SU-DHL-6 (cell line): ENCODE measurements at regions not wholly inside any gene's neighbourhood (a gene's known extent, or its start where the extent isn't known, plus 50 kb on each side); places are given as distances from the start of the nearest gene placed in this dataset.

Source experiments
- H2AFZ ChIP-seq: fragments of 200-600 bp; sonication (generic); 2 replicates; pipeline ENCODE4 v1.6.1; 2014; ENCODE audit warnings: low read depth, mild to moderate bottlenecking, moderate library complexity, mixed read lengths, antibody characterized with exemption, low read length; ENCODE audit not compliant: severe bottlenecking
- H3F3A ChIP-seq: fragments of 200-600 bp; shearing (Covaris generic); 2 replicates; pipeline ENCODE4 v1.6.0; 2016; ENCODE audit warnings: antibody characterized with exemption, mild to moderate bottlenecking; ENCODE audit not compliant: insufficient read depth
- H3K27ac ChIP-seq: fragments of 200-600 bp; sonication (generic); 2 replicates; pipeline ENCODE4 v1.5.1; 2016; ENCODE audit warnings: low read depth, mild to moderate bottlenecking, low read length, moderate library complexity, mixed read lengths
- H3K27me3 ChIP-seq: fragments of 200-600 bp; sonication (generic), shearing (Covaris generic); 2 replicates; pipeline ENCODE4 v1.6.0; 2014; ENCODE audit warnings: mild to moderate bottlenecking, low read length
- H3K36me3 ChIP-seq: fragments of 200-600 bp; sonication (generic); 2 replicates; pipeline ENCODE4 v1.6.1; 2014; ENCODE audit warnings: mild to moderate bottlenecking, low read length, mixed read lengths
- H3K4me2 ChIP-seq: fragments of 300-600, 200-600 bp; shearing (Covaris generic), sonication (generic); 2 replicates; pipeline ENCODE4 v1.6.0; 2014; ENCODE audit warnings: low read length, low read depth, mild to moderate bottlenecking; ENCODE audit not compliant: poor library complexity, severe bottlenecking
- H3K4me3 ChIP-seq: fragments of 200-600 bp; sonication (generic); 2 replicates; pipeline ENCODE4 v1.5.1; 2014; ENCODE audit warnings: antibody characterized with exemption, low read length, mild to moderate bottlenecking, mixed read lengths; ENCODE audit not compliant: insufficient read depth, poor library complexity, severe bottlenecking
- H3K79me2 ChIP-seq: fragments of 200-600 bp; sonication (generic); 2 replicates; pipeline ENCODE4 v1.6.1; 2014; ENCODE audit warnings: mild to moderate bottlenecking, low read length, moderate library complexity; ENCODE audit not compliant: insufficient read depth
- H3K9ac ChIP-seq: fragments of 200-600 bp; sonication (generic); 2 replicates; pipeline ENCODE4 v1.7.0; 2014; ENCODE audit warnings: mild to moderate bottlenecking, low read length
- H3K9me2 ChIP-seq: fragments of 200-600 bp; sonication (generic); replicated peaks from 2 replicates; pipeline ENCODE4 v1.6.1; 2014; ENCODE audit warnings: low read length; ENCODE audit not compliant: insufficient read depth
- H3K9me3 ChIP-seq: fragments of 200-600 bp; sonication (generic); 2 replicates; pipeline ENCODE4 v1.6.1; 2014; ENCODE audit warnings: low read length, mixed read lengths; ENCODE audit not compliant: insufficient read depth
- H4K20me1 ChIP-seq: fragments of 200-600 bp; sonication (generic); 2 replicates; pipeline ENCODE4 v1.6.1; 2014; ENCODE audit warnings: low read depth, mild to moderate bottlenecking, antibody characterized with exemption, low read length, moderate library complexity, mixed read lengths
- EZH2phosphoT487 ChIP-seq: fragments of 200-600 bp; sonication (generic), shearing (Covaris generic); conservative IDR thresholded peaks from 2 replicates; pipeline ENCODE4 v1.6.1; 2018; ENCODE audit warnings: mild to moderate bottlenecking, antibody characterized with exemption, low read length, moderate library complexity, mixed read lengths
- TF ChIP-seq, protein P1 (sequence below): fragments of 200-600 bp; sonication (generic); IDR thresholded peaks from one replicate; pipeline ENCODE4 v1.5.1; 2017; ENCODE audit warnings: antibody characterized with exemption, mild to moderate bottlenecking, low read length, moderate library complexity; ENCODE audit not compliant: insufficient read depth, poor library complexity, severe bottlenecking

DNA sequence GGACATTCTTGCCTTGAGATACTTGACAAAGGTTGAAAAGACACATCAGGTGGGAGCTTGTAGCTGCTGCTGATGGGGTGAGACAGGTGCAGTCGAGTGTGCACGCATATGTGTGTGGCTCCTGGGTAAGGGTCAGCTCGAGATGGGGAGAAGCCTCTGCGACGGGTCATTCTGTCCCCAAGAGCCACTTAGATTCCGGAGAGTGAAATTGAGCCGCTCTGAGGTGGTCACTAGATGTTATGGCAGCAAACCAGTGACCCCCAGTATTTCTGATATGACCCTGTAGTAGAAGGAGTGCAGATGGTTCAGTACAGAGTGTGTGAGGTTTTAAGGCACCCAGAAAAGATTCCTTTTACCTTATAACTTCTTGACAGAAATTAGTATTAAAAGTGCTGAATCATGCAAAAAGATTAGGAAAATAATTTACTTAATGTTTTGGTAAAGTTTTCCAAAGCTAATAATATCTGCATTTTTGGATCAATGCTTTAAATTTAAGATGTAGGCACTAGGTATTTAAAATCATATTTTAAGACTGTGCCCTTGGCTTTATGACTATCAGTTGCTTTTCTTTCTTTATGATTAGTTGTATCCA is 241.9 kb upstream of the TOPAZ1 start:
- Histone ChIP-seq H3K9ac (peak overlapping the region; percentile 75), H3F3A (peaks cover 19% of the 10 kb centered on the region; the same call in 1 of the 2 replicates), H3K36me3 (0 out of 2 replicates have a peak, but pooled peaks cover 1% of the 10 kb centered on the region), H3K27ac (peak overlapping the region; percentile 44), H3K27me3 (no peaks in the 10 kb centered on the region), H3K9me3 (no peaks in the 10 kb centered on the region), H3K79me2 (peaks cover 53% of the 10 kb centered on the region), H2AFZ (peak overlapping the region; percentile 38), H3K4me2 (peak overlapping the region; percentile 63), H3K4me3 (peak overlapping the region; percentile 65), H4K20me1 (no peaks in the 10 kb centered on the region; the same call in 1 of the 2 replicates), H3K9me2 (no peaks in the 10 kb centered on the region)
- TF ChIP-seq, protein P1, sequence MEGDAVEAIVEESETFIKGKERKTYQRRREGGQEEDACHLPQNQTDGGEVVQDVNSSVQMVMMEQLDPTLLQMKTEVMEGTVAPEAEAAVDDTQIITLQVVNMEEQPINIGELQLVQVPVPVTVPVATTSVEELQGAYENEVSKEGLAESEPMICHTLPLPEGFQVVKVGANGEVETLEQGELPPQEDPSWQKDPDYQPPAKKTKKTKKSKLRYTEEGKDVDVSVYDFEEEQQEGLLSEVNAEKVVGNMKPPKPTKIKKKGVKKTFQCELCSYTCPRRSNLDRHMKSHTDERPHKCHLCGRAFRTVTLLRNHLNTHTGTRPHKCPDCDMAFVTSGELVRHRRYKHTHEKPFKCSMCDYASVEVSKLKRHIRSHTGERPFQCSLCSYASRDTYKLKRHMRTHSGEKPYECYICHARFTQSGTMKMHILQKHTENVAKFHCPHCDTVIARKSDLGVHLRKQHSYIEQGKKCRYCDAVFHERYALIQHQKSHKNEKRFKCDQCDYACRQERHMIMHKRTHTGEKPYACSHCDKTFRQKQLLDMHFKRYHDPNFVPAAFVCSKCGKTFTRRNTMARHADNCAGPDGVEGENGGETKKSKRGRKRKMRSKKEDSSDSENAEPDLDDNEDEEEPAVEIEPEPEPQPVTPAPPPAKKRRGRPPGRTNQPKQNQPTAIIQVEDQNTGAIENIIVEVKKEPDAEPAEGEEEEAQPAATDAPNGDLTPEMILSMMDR, result no peak
- TF ChIP-seq EZH2phosphoT487, result no peak

DNA sequence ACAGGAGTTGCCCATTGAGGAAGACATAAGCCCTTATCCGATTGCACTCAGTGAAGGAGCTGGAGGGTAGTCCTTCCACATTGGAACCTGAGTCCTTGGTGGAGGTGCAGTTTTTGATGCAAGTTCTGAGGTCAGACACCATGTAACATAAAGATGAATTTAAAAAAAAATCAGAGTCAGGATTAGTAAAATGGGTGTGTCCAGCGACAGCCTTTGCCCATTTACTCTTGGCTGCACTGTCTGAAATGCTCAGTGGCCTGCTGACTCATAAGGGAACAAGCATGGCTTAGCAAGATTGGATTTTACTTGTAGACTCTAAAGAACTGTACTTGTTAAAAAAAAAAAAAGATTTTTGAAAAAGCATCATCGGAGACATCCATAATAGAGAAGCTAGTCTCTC is 241.1 kb upstream of the TOPAZ1 start:
- H3K9me2 ChIP-seq, result no peaks in the 10 kb centered on the region
- H3F3A ChIP-seq, result peaks cover 19% of the 10 kb centered on the region; the same call in 1 of the 2 replicates
- H3K9ac ChIP-seq, result peak overlapping the region; percentile 75; the same call in 1 of the 2 replicates
- H3K27me3 ChIP-seq, result no peaks in the 10 kb centered on the region
- H3K9me3 ChIP-seq, result no peaks in the 10 kb centered on the region
- H3K36me3 ChIP-seq, result 0 out of 2 replicates have a peak, but pooled peaks cover 4% of the 10 kb centered on the region
- H3K79me2 ChIP-seq, result peaks cover 61% of the 10 kb centered on the region
- H2AFZ ChIP-seq, result no peak overlapping the region
- H3K27ac ChIP-seq, result no peak overlapping the region
- no peak for TF ChIP-seq EZH2phosphoT487
- TF ChIP-seq, protein P1, result no peak
- H3K4me2 ChIP-seq, result peak overlapping the region; percentile 63
- peak overlapping the region; percentile 65 for H3K4me3 ChIP-seq
- H4K20me1 ChIP-seq, result no peaks in the 10 kb centered on the region; the same call in 1 of the 2 replicates

DNA sequence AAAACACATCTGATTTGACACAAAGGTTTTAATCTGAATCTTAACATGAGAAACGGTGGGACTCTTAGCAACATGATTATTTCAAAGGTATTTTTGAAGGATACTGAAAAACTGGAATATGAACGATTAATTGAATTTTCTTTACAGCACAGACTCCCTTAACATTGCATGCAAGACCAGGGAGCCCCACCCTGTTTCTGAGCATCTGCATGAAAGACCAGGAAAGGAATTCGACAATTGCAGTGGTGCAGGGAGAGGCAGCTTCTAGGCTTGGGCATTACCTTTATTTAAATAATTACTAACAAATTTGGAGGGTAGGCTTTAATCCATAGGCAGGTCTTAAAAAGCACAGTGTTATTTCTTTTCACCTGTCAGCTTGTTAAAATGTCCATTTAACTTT is 240.6 kb upstream of the TOPAZ1 start:
- Histone ChIP-seq H3F3A (peaks cover 19% of the 10 kb centered on the region; the same call in 1 of the 2 replicates), H3K27ac (no peak overlapping the region), H3K79me2 (peaks cover 66% of the 10 kb centered on the region), H2AFZ (no peak overlapping the region), H4K20me1 (no peaks in the 10 kb centered on the region; the same call in 1 of the 2 replicates), H3K9me2 (no peaks in the 10 kb centered on the region), H3K4me2 (peak overlapping the region; percentile 63), H3K9ac (peak overlapping the region; percentile 75; the same call in 1 of the 2 replicates), H3K9me3 (no peaks in the 10 kb centered on the region), H3K4me3 (peak overlapping the region; percentile 65), H3K27me3 (no peaks in the 10 kb centered on the region), H3K36me3 (0 out of 2 replicates have a peak, but pooled peaks cover 4% of the 10 kb centered on the region)
- no peak for TF ChIP-seq EZH2phosphoT487
- TF ChIP-seq, protein P1, result no peak
